GM12878 (cell line): ENCODE measurements at regions not wholly inside any gene's neighbourhood (a gene's known extent, or its start where the extent isn't known, plus 50 kb on each side); places are given as distances from the start of the nearest gene placed in this dataset.

Experiments
- ATAC-seq: fragments of 200-7000 bp; cut with Tn5 transposase; 3 replicates; pipeline ENCODE4 v1.9.1; 2020; ENCODE audit warnings: mild to moderate bottlenecking, moderate library complexity
- BruUV-seq: library from RNA; stranded (reverse); fragments of 400-500 nt; replicated peaks from 2 replicates; lab custom pipeline; 2021; lab: Mats Ljungman, UMichigan
- CTCF ChIA-PET: fragments of 300-600 bp; sonication (Branson Sonifier 250); formaldehyde crosslinking; extraction: SDS; loops from one replicate; lab custom pipeline; 2021; ENCODE audit warnings: inconsistent platforms; lab: Yijun Ruan, JAX
- POLR2A ChIA-PET: fragments of 350-600 bp; formaldehyde crosslinking; extraction: SDS; loops from one replicate; lab custom pipeline; 2021; ENCODE audit warnings: inconsistent platforms; lab: Charles Lee
- RAD21 ChIA-PET: fragments of 300-600 bp; sonication (Branson Sonifier 250); formaldehyde crosslinking; loops from one replicate; lab custom pipeline; 2023; ENCODE audit warnings: antibody characterized with exemption; ENCODE audit not compliant: unreplicated experiment; lab: Charles Lee
- SMC1A ChIA-PET: fragments of 300-600 bp; sonication (Branson Sonifier 250); formaldehyde crosslinking; loops from one replicate; lab custom pipeline; 2023; ENCODE audit not compliant: unreplicated experiment, uncharacterized antibody; lab: Charles Lee
- DNase-seq: peaks from one replicate; pipeline ENCODE4 v3.0.0-alpha.2; 2011; ENCODE audit warnings: low read depth, low spot score
- FAIRE-seq: peaks from 3 replicates; lab custom pipeline; 2011; peaks lifted over from hg19 to GRCh38; lab: Jason Lieb, UNC
- H2AFZ ChIP-seq: 2 replicates; pipeline ENCODE4 v1.6.0; 2011; ENCODE audit warnings: low read depth, low read length, control low read depth; ENCODE audit not compliant: control insufficient read depth
- H3K27ac ChIP-seq: 2 replicates; pipeline ENCODE4 v1.5.1; 2011; ENCODE audit warnings: control low read depth; ENCODE audit not compliant: control insufficient read depth, insufficient read depth
- H3K27me3 ChIP-seq, 2 experiments: replicated peaks in 1 of 2; 2 replicates each; pipeline versions ENCODE4 v1.6.0 to v1.6.1; 2011; ENCODE audit warnings: low read length in 1 of 2; ENCODE audit not compliant: control insufficient read depth in 2 of 2, insufficient read depth in 2 of 2
- H3K36me3 ChIP-seq, 2 experiments: 2 replicates each; pipeline ENCODE4 v1.5.1; 2011; ENCODE audit warnings: low read length in 1 of 2; ENCODE audit not compliant: control insufficient read depth in 2 of 2, insufficient read depth in 2 of 2
- H3K4me1 ChIP-seq: 2 replicates; pipeline ENCODE4 v1.6.1; 2011; ENCODE audit warnings: mild to moderate bottlenecking, low read length, moderate library complexity, mixed read lengths; ENCODE audit not compliant: control insufficient read depth, insufficient read depth
- H3K4me2 ChIP-seq: 2 replicates; pipeline ENCODE4 v1.6.0; 2011; ENCODE audit warnings: control low read depth; ENCODE audit not compliant: control insufficient read depth, insufficient read depth
- H3K4me3 ChIP-seq: fragments of 200-600 bp; sonication (generic); 2 replicates; pipeline ENCODE4 v1.5.1; 2016
- H3K79me2 ChIP-seq: 2 replicates; pipeline ENCODE4 v1.6.0; 2011; ENCODE audit warnings: low read length; ENCODE audit not compliant: control insufficient read depth, insufficient read depth
- H3K9ac ChIP-seq: 2 replicates; pipeline ENCODE4 v1.8.0; 2011; ENCODE audit warnings: low read length, control low read depth, mixed read lengths; ENCODE audit not compliant: control insufficient read depth, insufficient read depth
- H3K9me3 ChIP-seq: replicated peaks from 3 replicates; pipeline ENCODE4 v1.5.1; 2011; ENCODE audit warnings: mild to moderate bottlenecking, low read length; ENCODE audit not compliant: control insufficient read depth, insufficient read depth
- H4K20me1 ChIP-seq: 2 replicates; pipeline ENCODE4 v1.6.0; 2011; ENCODE audit not compliant: control insufficient read depth, insufficient read depth
- BHLHE40 ChIP-seq, 2 experiments: fragments of 450-650 bp in 1 of 2; IDR thresholded peaks; 2 replicates each; pipeline ENCODE4 v1.6.1; 2011 to 2017; ENCODE audit warnings: low read depth in 2 of 2, borderline replicate concordance in 1 of 2, improper control_type of control experiment in 1 of 2, low read length in 1 of 2, mild to moderate bottlenecking in 1 of 2
- CEBPB ChIP-seq, 2 experiments: fragments of 150-350 bp in 1 of 2; IDR thresholded peaks; 2 replicates each; pipeline ENCODE4 v1.6.1; 2012 to 2014; ENCODE audit warnings: low read depth in 2 of 2, low read length in 2 of 2, borderline replicate concordance in 1 of 2, inconsistent platforms in 1 of 2
- CHD1 ChIP-seq: IDR thresholded peaks from 2 replicates; pipeline ENCODE4 v1.6.1; 2012; ENCODE audit warnings: low read depth, low read length, improper control_type of control experiment
- HDAC6 ChIP-seq: fragments of 200-600 bp; sonication (generic); IDR thresholded peaks from one replicate; pipeline ENCODE4 v1.8.0; 2017; ENCODE audit warnings: antibody characterized with exemption; ENCODE audit not compliant: unreplicated experiment
- JUND ChIP-seq: IDR thresholded peaks from 2 replicates; pipeline ENCODE4 v1.6.1; 2012; ENCODE audit warnings: low read depth, mild to moderate bottlenecking, low read length, improper control_type of control experiment, moderate library complexity
- RBBP5 ChIP-seq: fragments of 200-600 bp; sonication (generic); conservative IDR thresholded peaks from 2 replicates; pipeline ENCODE4 v1.6.1; 2016
- TBL1XR1 ChIP-seq: IDR thresholded peaks from 2 replicates; pipeline ENCODE4 v1.6.1; 2012; ENCODE audit warnings: low read depth, low read length, improper control_type of control experiment
- WRNIP1 ChIP-seq: IDR thresholded peaks from 2 replicates; pipeline ENCODE4 v1.6.1; 2011; ENCODE audit warnings: low read depth, low read length, improper control_type of control experiment, borderline replicate concordance
- WGBS: methylation state at CpG from one replicate; pipeline ENCODE4 v1.1.6; 2016; ENCODE audit warnings: low lambda C conversion rate; ENCODE audit not compliant: insufficient replicate concordance, insufficient coverage; ENCODE audit errors: missing lambda C conversion rate; 5-methylcytosine and 5-hydroxymethylcytosine counted together
- in situ Hi-C: fragments of 300-500 bp; cut with MboI; formaldehyde crosslinking; loops from 9 replicates; pipeline ENCODE4 v1.14.3; 2018; ENCODE audit warnings: mixed read lengths
- intact Hi-C: fragments of 100-400 bp; cut with micrococcal nuclease; formaldehyde crosslinking; loops from one replicate; pipeline ENCODE4 v1.14.2; 2022; ENCODE audit not compliant: unreplicated experiment
- TF ChIP-seq, protein P1 (sequence below): fragments of 450-650 bp; IDR thresholded peaks from 2 replicates; pipeline ENCODE4 v1.6.1; 2014; ENCODE audit warnings: mild to moderate bottlenecking
- TF ChIP-seq, protein P2 (sequence below): fragments of 450-650 bp; IDR thresholded peaks from 2 replicates; pipeline ENCODE4 v1.6.1; 2016; ENCODE audit warnings: mild to moderate bottlenecking
- TF ChIP-seq, protein P3 (sequence below): fragments of 450-650 bp; IDR thresholded peaks from 2 replicates; pipeline ENCODE4 v1.6.1; 2017; ENCODE audit warnings: borderline replicate concordance

DNA sequence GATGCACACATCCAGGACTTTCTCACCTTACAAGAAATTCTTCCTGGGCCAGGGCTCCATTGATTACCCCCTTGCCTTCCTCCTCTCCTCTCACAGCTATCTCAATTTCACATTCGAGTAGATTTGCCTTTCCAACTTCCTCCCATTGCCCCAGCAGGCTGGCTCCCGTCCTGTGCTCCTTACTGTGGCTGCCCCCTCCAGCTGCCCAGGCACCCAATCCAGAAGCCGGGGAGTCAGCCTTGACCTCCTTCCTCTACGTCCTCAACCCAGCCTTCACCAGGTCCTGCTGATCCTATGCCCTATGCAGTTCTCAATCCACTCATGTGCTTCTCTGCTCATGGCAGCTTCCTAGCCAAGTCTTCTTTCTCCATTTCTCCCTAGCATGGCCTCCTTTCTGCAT is 85.7 kb upstream of the GPR26 start (continued):
- TF ChIP-seq, protein P1, sequence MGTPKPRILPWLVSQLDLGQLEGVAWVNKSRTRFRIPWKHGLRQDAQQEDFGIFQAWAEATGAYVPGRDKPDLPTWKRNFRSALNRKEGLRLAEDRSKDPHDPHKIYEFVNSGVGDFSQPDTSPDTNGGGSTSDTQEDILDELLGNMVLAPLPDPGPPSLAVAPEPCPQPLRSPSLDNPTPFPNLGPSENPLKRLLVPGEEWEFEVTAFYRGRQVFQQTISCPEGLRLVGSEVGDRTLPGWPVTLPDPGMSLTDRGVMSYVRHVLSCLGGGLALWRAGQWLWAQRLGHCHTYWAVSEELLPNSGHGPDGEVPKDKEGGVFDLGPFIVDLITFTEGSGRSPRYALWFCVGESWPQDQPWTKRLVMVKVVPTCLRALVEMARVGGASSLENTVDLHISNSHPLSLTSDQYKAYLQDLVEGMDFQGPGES, result no peak
- TF ChIP-seq RBBP5 (no peak), CHD1 (no peak), WRNIP1 (no peak), CEBPB (IDR thresholded peaks at IDR 0.05; ENCODE audit: borderline replicate concordance in 1 of 2, low read depth in 2 of 2, low read length in 2 of 2) (no peak), TBL1XR1 (no peak), JUND (no peak)
- TF ChIP-seq, protein P2, sequence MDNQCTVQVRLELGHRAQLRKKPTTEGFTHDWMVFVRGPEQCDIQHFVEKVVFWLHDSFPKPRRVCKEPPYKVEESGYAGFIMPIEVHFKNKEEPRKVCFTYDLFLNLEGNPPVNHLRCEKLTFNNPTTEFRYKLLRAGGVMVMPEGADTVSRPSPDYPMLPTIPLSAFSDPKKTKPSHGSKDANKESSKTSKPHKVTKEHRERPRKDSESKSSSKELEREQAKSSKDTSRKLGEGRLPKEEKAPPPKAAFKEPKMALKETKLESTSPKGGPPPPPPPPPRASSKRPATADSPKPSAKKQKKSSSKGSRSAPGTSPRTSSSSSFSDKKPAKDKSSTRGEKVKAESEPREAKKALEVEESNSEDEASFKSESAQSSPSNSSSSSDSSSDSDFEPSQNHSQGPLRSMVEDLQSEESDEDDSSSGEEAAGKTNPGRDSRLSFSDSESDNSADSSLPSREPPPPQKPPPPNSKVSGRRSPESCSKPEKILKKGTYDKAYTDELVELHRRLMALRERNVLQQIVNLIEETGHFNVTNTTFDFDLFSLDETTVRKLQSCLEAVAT, result no peak
- TF ChIP-seq, all 136 proteins: peak for 0

DNA sequence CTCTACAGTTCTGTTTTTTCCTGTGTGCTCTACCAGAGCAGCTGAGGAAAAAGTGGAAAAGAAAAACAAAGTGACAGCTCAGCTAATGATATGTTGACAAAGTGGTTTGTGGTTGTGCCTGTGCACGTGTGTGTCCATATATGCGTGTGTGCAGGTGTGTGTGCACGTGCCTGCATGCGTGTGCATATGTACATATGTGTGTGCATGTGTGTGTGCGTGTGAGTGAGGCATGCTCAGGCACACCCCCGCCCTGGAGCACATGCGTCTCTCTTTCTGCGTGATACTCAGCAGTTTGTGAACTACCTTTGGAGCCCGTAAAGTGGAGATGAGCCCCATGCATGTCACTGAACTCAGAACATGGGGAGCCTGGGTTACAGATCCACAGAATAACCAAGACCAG is 84.5 kb upstream of the GPR26 start:
- DNase-seq, result no peak
- FAIRE-seq, result no peak
- H3K4me1 ChIP-seq, result no peaks in the 10 kb centered on the region
- no peak overlapping the region for H3K4me3 ChIP-seq
- ATAC-seq, result no peak
- no peaks in the 10 kb centered on the region for H3K36me3 ChIP-seq
- H3K79me2 ChIP-seq, result no peaks in the 10 kb centered on the region
- ChIA-PET POLR2A (no interaction called here), SMC1A (interaction anchor here (1.0 to 3.9 kb wide), 6 partner anchors 8 to 400 kb away, joined by 3 to 24 read pairs (median 5); no protein-coding TSS in a partner anchor), CTCF (interaction anchor here (0.6 to 7.5 kb wide), 10 partner anchors 8 to 822 kb away, joined by 3 to 133 read pairs (median 6); no protein-coding TSS in a partner anchor), RAD21 (interaction anchor here (0.9 to 3.2 kb wide), 6 partner anchors 147 to 413 kb away, joined by 3 to 30 read pairs (median 3); no protein-coding TSS in a partner anchor)
- in situ Hi-C loops, result loop anchor here (5.0 to 10.0 kb wide), 2 partner anchors 386 to 803 kb away; no protein-coding TSS in a partner anchor
- no peak overlapping the region for H3K9ac ChIP-seq
- 40% methylated on average over 9 of the region's 9 CpGs for WGBS
- intact Hi-C loops, result loop anchor here (1.0 to 10.0 kb wide), 4 partner anchors 285 to 821 kb away; partner anchors contain the start of gene CPXM2
- no TSS peak for BruUV-seq
- H2AFZ ChIP-seq, result no peak overlapping the region
- H3K4me2 ChIP-seq, result no peak overlapping the region
- no peak for TF ChIP-seq HDAC6
- TF ChIP-seq, protein P3, sequence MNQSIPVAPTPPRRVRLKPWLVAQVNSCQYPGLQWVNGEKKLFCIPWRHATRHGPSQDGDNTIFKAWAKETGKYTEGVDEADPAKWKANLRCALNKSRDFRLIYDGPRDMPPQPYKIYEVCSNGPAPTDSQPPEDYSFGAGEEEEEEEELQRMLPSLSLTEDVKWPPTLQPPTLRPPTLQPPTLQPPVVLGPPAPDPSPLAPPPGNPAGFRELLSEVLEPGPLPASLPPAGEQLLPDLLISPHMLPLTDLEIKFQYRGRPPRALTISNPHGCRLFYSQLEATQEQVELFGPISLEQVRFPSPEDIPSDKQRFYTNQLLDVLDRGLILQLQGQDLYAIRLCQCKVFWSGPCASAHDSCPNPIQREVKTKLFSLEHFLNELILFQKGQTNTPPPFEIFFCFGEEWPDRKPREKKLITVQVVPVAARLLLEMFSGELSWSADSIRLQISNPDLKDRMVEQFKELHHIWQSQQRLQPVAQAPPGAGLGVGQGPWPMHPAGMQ, result no peak
- 0 out of 4 replicates have a peak, but pooled peaks of 1 of the 2 experiments have one; percentile 15 for TF ChIP-seq BHLHE40 (IDR thresholded peaks at IDR 0.05; ENCODE audit: borderline replicate concordance in 1 of 2, low read depth in 2 of 2, low read length in 1 of 2)
- H3K27me3 ChIP-seq, result peaks cover 3 to 4% of the 10 kb centered on the region in 2 experiments; a peak in 2 of 4 replicates
- no peaks in the 10 kb centered on the region for H3K9me3 ChIP-seq
- no peak overlapping the region for H3K27ac ChIP-seq
- H4K20me1 ChIP-seq, result no peaks in the 10 kb centered on the region; the same call in 1 of the 2 replicates
